PFSK-1 (cell line): ENCODE measurements at regions not wholly inside any gene's neighbourhood (a gene's known extent, or its start where the extent isn't known, plus 50 kb on each side); places are given as distances from the start of the nearest gene placed in this dataset.

Experiments
- POLR2AphosphoS5 ChIP-seq: IDR thresholded peaks from 2 replicates; pipeline ENCODE4 v1.6.1; 2012; ENCODE audit warnings: low read depth, mild to moderate bottlenecking, control low read depth, low read length, moderate library complexity
- TAF1 ChIP-seq: IDR thresholded peaks from 2 replicates; pipeline ENCODE4 v1.6.1; 2012; ENCODE audit warnings: low read length, control low read depth, borderline replicate concordance; ENCODE audit not compliant: insufficient read depth

DNA sequence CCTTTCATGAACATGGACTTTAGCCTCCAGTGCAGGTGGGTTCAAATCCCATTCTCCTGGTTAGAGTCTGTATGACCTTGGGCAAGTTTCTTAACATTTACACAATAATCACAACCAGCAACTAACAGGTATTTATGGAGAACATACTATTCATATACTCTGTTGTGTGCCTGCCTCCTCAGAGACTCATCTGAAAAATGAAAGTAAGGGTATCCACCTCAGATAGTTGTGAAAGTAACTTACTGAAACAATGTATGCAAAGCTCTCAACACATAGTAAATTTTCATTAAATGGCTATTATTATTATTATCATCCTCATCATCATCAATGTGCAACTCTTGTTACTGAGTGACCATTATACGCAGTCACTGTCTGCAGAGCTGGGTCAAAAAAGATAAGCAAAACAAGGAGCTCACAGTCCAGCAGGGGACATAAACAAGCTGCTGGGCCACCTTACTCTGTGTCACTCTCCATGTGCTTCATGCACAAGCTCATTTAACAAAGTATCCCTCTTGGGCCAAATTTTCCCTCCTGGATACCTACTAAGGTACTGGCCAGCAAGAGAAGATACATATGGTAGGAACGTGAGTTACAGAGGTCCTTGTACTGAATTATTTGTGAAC is 70.9 kb upstream of the FNDC3A start:
- TF ChIP-seq POLR2AphosphoS5 (no peak), TAF1 (no peak)
